H9 (cell line): ENCODE measurements at regions not wholly inside any gene's neighbourhood (a gene's known extent, or its start where the extent isn't known, plus 50 kb on each side); places are given as distances from the start of the nearest gene placed in this dataset.

Experiments
- DNase-seq: peaks from one replicate; pipeline ENCODE4 v3.0.0-alpha.2; 2017
- H2AFZ ChIP-seq: one replicate; pipeline ENCODE4 v1.6.1; 2013; ENCODE audit warnings: mild to moderate bottlenecking, low read length, control low read depth, moderate library complexity
- H2AK5ac ChIP-seq: 2 replicates; pipeline ENCODE4 v1.6.1; 2013; ENCODE audit warnings: low read length, control low read depth, mixed read lengths; ENCODE audit not compliant: insufficient read length
- H2BK120ac ChIP-seq: one replicate; pipeline ENCODE4 v1.6.1; 2013; ENCODE audit warnings: low read depth, mild to moderate bottlenecking, low read length, control low read depth, inconsistent platforms; ENCODE audit not compliant: poor library complexity, severe bottlenecking
- H2BK12ac ChIP-seq: 2 replicates; pipeline ENCODE4 v1.6.1; 2013; ENCODE audit warnings: low read length, control low read depth, mixed read lengths, low read depth; ENCODE audit not compliant: insufficient read length
- H2BK15ac ChIP-seq: 2 replicates; pipeline ENCODE4 v1.6.1; 2013; ENCODE audit warnings: low read depth, low read length, control low read depth
- H2BK20ac ChIP-seq: one replicate; pipeline ENCODE4 v1.6.1; 2013; ENCODE audit warnings: low read depth, mild to moderate bottlenecking, low read length, control low read depth, inconsistent platforms; ENCODE audit not compliant: poor library complexity, severe bottlenecking
- H2BK5ac ChIP-seq: 2 replicates; pipeline ENCODE4 v1.6.1; 2013; ENCODE audit warnings: low read length, control low read depth, mixed read lengths; ENCODE audit not compliant: insufficient read length
- H3K14ac ChIP-seq: 2 replicates; pipeline ENCODE4 v1.6.1; 2013; ENCODE audit warnings: low read length, control low read depth; ENCODE audit not compliant: insufficient read depth
- H3K18ac ChIP-seq: 2 replicates; pipeline ENCODE4 v1.6.1; 2013; ENCODE audit warnings: low read depth, mild to moderate bottlenecking, mixed read lengths, low read length, control low read depth; ENCODE audit not compliant: insufficient read length
- H3K23ac ChIP-seq: 2 replicates; pipeline ENCODE4 v1.6.1; 2013; ENCODE audit warnings: low read length, control low read depth, mixed read lengths, low read depth; ENCODE audit not compliant: insufficient read length
- H3K23me2 ChIP-seq: 2 replicates; pipeline ENCODE4 v1.6.1; 2013; ENCODE audit warnings: low read depth, mild to moderate bottlenecking, mixed read lengths, low read length, control low read depth; ENCODE audit not compliant: insufficient read length, poor library complexity, severe bottlenecking
- H3K27ac ChIP-seq: 2 replicates; pipeline ENCODE4 v1.5.1; 2013; ENCODE audit warnings: low read length, control low read depth, mixed read lengths, low read depth; ENCODE audit not compliant: insufficient read length
- H3K27me3 ChIP-seq: 2 replicates; pipeline ENCODE4 v1.6.1; 2013; ENCODE audit warnings: low read length, control low read depth, inconsistent platforms; ENCODE audit not compliant: insufficient read depth
- H3K4ac ChIP-seq: 2 replicates; pipeline ENCODE4 v1.6.1; 2013; ENCODE audit warnings: low read depth, mild to moderate bottlenecking, control low read depth, inconsistent platforms, low read length, moderate library complexity
- H3K4me1 ChIP-seq: 2 replicates; pipeline ENCODE4 v1.6.1; 2013; ENCODE audit warnings: low read length, control low read depth, inconsistent platforms; ENCODE audit not compliant: insufficient read depth
- H3K4me2 ChIP-seq: 2 replicates; pipeline ENCODE4 v1.6.1; 2013; ENCODE audit warnings: low read length, control low read depth, mixed read lengths; ENCODE audit not compliant: insufficient read length, insufficient read depth
- H3K56ac ChIP-seq: 2 replicates; pipeline ENCODE4 v1.6.1; 2013; ENCODE audit warnings: low read depth, mild to moderate bottlenecking, mixed read lengths, low read length, control low read depth; ENCODE audit not compliant: insufficient read length
- H3K79me1 ChIP-seq: 2 replicates; pipeline ENCODE4 v1.6.1; 2013; ENCODE audit warnings: low read depth, mild to moderate bottlenecking, moderate library complexity, low read length, control low read depth, inconsistent platforms; ENCODE audit not compliant: insufficient read depth, poor library complexity, severe bottlenecking
- H3K79me2 ChIP-seq: 2 replicates; pipeline ENCODE4 v1.6.1; 2013; ENCODE audit warnings: low read length, control low read depth, inconsistent platforms; ENCODE audit not compliant: insufficient read depth
- H3K9ac ChIP-seq: 2 replicates; pipeline ENCODE4 v1.6.1; 2013; ENCODE audit warnings: low read length, control low read depth, mixed read lengths; ENCODE audit not compliant: insufficient read length; ENCODE audit errors: extremely low read depth
- H3K9me3 ChIP-seq: one replicate; pipeline ENCODE4 v1.6.1; 2013; ENCODE audit warnings: low read depth, low read length, inconsistent platforms; ENCODE audit not compliant: control insufficient read depth
- H3T11ph ChIP-seq: one replicate; pipeline ENCODE4 v1.6.1; 2013; ENCODE audit warnings: mild to moderate bottlenecking, low read length, control low read depth, inconsistent platforms
- H4K20me1 ChIP-seq: one replicate; pipeline ENCODE4 v1.6.1; 2013; ENCODE audit not compliant: control insufficient read depth, insufficient read length, insufficient read depth
- H4K5ac ChIP-seq: 2 replicates; pipeline ENCODE4 v1.6.1; 2013; ENCODE audit warnings: low read depth, mild to moderate bottlenecking, mixed read lengths, low read length, control low read depth; ENCODE audit not compliant: insufficient read length
- H4K8ac ChIP-seq: replicated peaks from 2 replicates; pipeline ENCODE4 v1.6.1; 2013; ENCODE audit warnings: low read length, control low read depth, mixed read lengths, low read depth; ENCODE audit not compliant: insufficient read length
- H4K91ac ChIP-seq: 2 replicates; pipeline ENCODE4 v1.6.1; 2013; ENCODE audit warnings: low read depth, mild to moderate bottlenecking, moderate library complexity, mixed read lengths, low read length, control low read depth; ENCODE audit not compliant: insufficient read length
- H3K27ac Mint-ChIP-seq, 3 experiments: 2 replicates in 2 of 3; 3 replicates in 1 of 3; pipeline ENCODE4 v1.8.0; 2020 to 2021; ENCODE audit warnings: mixed read lengths in 3 of 3, mild to moderate bottlenecking in 1 of 3, moderate library complexity in 1 of 3
- H3K27me3 Mint-ChIP-seq: 2 replicates; pipeline ENCODE4 v1.8.0; 2021; ENCODE audit warnings: low read depth, mild to moderate bottlenecking, moderate library complexity, mixed read lengths
- H3K36me3 Mint-ChIP-seq, 3 experiments: 2 replicates in 2 of 3; 3 replicates in 1 of 3; pipeline ENCODE4 v1.8.0; 2020 to 2021; ENCODE audit warnings: low read depth in 3 of 3, mixed read lengths in 3 of 3; ENCODE audit not compliant: insufficient read depth in 1 of 3
- H3K4me1 Mint-ChIP-seq, 2 experiments: 2 replicates each; pipeline ENCODE4 v1.8.0; 2020; ENCODE audit warnings: mixed read lengths in 2 of 2
- H3K4me3 Mint-ChIP-seq, 2 experiments: 2 replicates in 1 of 2; 3 replicates in 1 of 2; pipeline ENCODE4 v1.8.0; 2020 to 2021; ENCODE audit warnings: mild to moderate bottlenecking in 2 of 2, mixed read lengths in 2 of 2, moderate library complexity in 1 of 2
- H3K9me3 Mint-ChIP-seq, 2 experiments: 2 replicates in 1 of 2; 3 replicates in 1 of 2; pipeline ENCODE4 v1.8.0; 2020; ENCODE audit warnings: mild to moderate bottlenecking in 2 of 2, mixed read lengths in 2 of 2, moderate library complexity in 1 of 2
- CTCF ChIP-seq: fragments of 200-600 bp; sonication (generic); conservative IDR thresholded peaks from 3 replicates; pipeline ENCODE4 v1.8.0; 2021; ENCODE audit warnings: antibody characterized with exemption, mild to moderate bottlenecking
- WGBS: extraction: QIAGEN DNeasy Blood & Tissue Kit; methylation state at CpG from one replicate; pipeline ENCODE4 v1.1.7; 2013; ENCODE audit warnings: missing lambda C conversion rate, low lambda C conversion rate, mixed read lengths; ENCODE audit not compliant: insufficient read length; ENCODE audit errors: extremely low coverage; 5-methylcytosine and 5-hydroxymethylcytosine counted together

GRCh38 chr4:126761947-126762662 lies 870.7 kb upstream of the INTU start:
- Histone ChIP-seq H3K18ac (no peak overlapping the region), H4K91ac (no peak overlapping the region), H2AK5ac (no peak overlapping the region), H3K4me1 (no peaks in the 10 kb centered on the region), H3K9ac (no peak overlapping the region), H2BK120ac (no peak overlapping the region), H3K56ac (no peak overlapping the region), H2BK5ac (no peak overlapping the region), H4K8ac (no peak overlapping the region), H3K23ac (no peak overlapping the region), H3K79me1 (no peaks in the 10 kb centered on the region), H2AFZ (no peak overlapping the region), H3K79me2 (no peaks in the 10 kb centered on the region), H2BK15ac (no peak overlapping the region), H2BK20ac (no peak overlapping the region), H2BK12ac (no peak overlapping the region), H3K14ac (no peak overlapping the region), H3K27me3 (no peaks in the 10 kb centered on the region), H4K5ac (no peak overlapping the region), H3K9me3 (no peaks in the 10 kb centered on the region), H3T11ph (no peak overlapping the region), H3K4me2 (no peak overlapping the region), H3K23me2 (no peaks in the 10 kb centered on the region), H3K4ac (no peak overlapping the region), H4K20me1 (no peaks in the 10 kb centered on the region), H3K27ac (no peak overlapping the region)
- Mint-ChIP-seq H3K27me3 (no peaks in the 10 kb centered on the region), H3K36me3 (peaks cover 0 to 4% (median 0%) of the 10 kb centered on the region in 3 experiments; a peak in 2 of 7 replicates), H3K4me3 (no peak overlapping the region), H3K4me1 (no peaks in the 10 kb centered on the region), H3K27ac (no peak overlapping the region), H3K9me3 (peaks cover 0 to 5% of the 10 kb centered on the region in 2 experiments; a peak in 2 of 5 replicates)
- no peak for TF ChIP-seq CTCF
- no peak for DNase-seq
- no CpG with 5 or more reads among the region's 1 CpG for WGBS
